ENCODE measurements at regions not wholly inside any gene's neighbourhood (a gene's known extent, or its start where the extent isn't known, plus 50 kb on each side); places are given as distances from the start of the nearest gene placed in this dataset.
"Not testable (repeated sequence)": the region's sequence is repeated elsewhere in the genome, so short reads cannot be mapped to it uniquely, and the experiment has no call there.

- ChIA-PET CTCF (no interaction called here), POLR2A (no interaction called here)
- TF ChIP-seq CTCF (IDR thresholded peaks at IDR 0.05; ENCODE audit: control extremely low read depth, extremely low read depth, low read depth, missing control alignments) = no peak
- DNase-seq (ENCODE audit: extremely low spot score) = no peak
Measured at GRCh38 chr1:30518186-30518585, 205.2 kb downstream of the MATN1 start.

DNA sequence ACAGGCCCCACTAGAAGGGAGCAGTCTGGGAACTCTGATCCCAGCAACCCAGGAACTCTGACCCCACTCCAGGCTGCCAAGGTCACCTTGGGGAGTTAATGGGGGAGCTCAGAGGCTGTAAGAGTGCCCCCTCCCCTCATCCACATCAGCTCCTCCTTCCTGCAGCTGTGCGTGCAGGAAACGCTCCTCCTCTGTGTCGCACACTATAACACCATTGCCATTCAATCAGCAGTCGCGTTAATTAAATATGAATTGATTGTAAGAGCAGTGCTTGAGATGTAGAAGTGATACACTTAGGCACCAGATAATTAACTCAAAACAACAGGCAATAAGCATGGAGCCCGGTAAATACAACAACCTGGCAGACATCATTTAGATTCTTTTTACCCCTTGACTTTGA lies 205.7 kb downstream of the MATN1 start:
- CTCF ChIA-PET; DNase-seq (ENCODE audit: extremely low spot score); POLR2A ChIA-PET: not testable (repeated sequence)

DNA sequence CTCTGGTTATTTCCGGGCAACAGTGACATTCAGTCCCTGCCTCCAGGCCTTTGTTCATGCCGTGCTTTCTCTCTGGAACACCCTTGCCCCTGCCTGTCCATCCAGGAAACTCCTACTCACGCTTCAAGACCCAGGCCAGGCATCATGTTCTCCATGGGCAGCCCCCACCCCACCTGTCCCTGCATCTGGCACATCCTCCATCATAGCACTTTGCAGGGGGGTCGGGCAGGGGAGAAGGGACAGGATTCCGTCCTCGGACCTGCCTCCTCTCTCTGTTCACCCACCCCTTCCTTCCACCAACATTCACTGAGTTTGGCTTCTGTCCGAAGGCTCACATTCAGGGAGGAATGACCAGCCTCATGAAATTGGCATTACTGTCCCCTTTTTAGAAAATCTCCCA lies 206.1 kb downstream of the MATN1 start:
- DNase-seq (ENCODE audit: extremely low spot score); POLR2A ChIA-PET; CTCF ChIA-PET: not testable (repeated sequence)

GRCh38 chr1:30516485-30516858 lies 206.9 kb downstream of the MATN1 start:
- ChIA-PET POLR2A (no interaction called here), CTCF (no interaction called here)
- no peak for DNase-seq (ENCODE audit: extremely low spot score)
- TF ChIP-seq CTCF (IDR thresholded peaks at IDR 0.05; ENCODE audit: control extremely low read depth, extremely low read depth, low read depth, missing control alignments) = no peak

DNA sequence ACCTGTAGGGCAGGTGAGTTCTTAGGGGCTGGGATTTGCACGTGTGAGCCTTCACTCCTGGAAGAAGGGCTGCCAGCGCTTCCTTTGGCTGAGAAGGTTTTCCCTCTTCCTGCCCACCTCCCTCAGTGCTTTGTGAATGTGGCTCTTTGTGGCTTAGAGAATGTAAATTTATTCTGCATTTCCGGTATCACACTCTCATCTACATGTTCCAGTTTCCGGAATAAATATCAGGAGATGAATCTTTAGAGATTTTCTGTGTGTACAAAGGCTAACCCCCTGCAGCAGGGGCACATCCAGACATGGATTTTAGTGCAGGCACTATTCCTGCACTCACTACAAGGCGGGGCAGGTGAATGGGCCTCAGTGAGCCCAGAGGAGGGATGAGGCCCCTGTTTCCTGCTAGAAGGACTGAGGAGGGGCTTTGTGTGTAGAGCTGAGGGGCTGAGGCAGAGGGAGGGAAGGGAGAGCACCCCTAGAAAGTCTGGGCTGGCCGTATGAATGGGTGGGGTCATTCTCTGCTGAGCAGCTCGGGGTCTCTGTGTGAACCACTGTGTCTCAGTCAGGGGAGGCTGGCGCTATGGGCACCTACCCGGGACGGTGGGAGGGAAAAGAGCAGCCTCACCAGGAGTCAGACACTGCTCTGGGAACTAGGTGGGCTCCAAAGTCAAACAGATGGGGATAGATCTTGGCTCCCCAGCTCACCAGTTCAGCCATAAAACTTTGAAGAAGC lies 207.5 kb downstream of the MATN1 start:
- ChIA-PET CTCF (no interaction called here), POLR2A (no interaction called here)
- no peak for TF ChIP-seq CTCF (IDR thresholded peaks at IDR 0.05; ENCODE audit: control extremely low read depth, extremely low read depth, low read depth, missing control alignments)
- no peak for DNase-seq (ENCODE audit: extremely low spot score)

DNA sequence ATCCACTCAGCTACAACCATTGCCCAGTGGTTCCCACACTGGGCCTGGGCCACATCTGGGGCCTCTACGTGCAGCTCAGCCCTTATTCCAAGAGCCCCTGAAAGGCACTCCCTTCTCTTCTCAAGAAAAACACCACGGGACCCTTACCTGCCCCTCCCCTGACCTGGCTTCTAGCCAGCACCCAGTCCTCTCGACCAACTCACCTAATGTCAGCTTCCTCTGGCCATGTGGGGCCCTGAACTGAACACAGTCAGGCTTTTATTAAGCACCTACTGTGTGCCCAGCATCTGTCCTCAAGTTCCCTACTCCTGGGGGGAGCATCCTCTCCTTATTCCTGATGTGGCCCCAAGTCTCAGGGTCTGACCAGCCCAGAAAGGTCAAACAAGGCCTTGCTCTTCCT lies 208.4 kb downstream of the MATN1 start:
- no peak for DNase-seq (ENCODE audit: extremely low spot score)
- POLR2A ChIA-PET = no interaction called here
- CTCF ChIA-PET = no interaction called here
- no peak for TF ChIP-seq CTCF (IDR thresholded peaks at IDR 0.05; ENCODE audit: control extremely low read depth, extremely low read depth, low read depth, missing control alignments)

GRCh38 chr1:30514137-30514654 lies 209.2 kb downstream of the MATN1 start:
- ChIA-PET POLR2A (no interaction called here), CTCF (interaction anchor here (1.1 kb wide), 1 partner anchor 24 kb away, joined by 4 read pairs; no protein-coding TSS in a partner anchor)
- TF ChIP-seq CTCF (IDR thresholded peaks at IDR 0.05; ENCODE audit: control extremely low read depth, extremely low read depth, low read depth, missing control alignments) = no peak
- no peak for DNase-seq (ENCODE audit: extremely low spot score)

Data from GM10248 (cell line).